Smooth muscle cell (in vitro differentiated cells): ENCODE measurements at regions not wholly inside any gene's neighbourhood (a gene's known extent, or its start where the extent isn't known, plus 50 kb on each side); places are given as distances from the start of the nearest gene placed in this dataset.

ENCODE experiments used
- DNase-seq: peaks from one replicate; lab custom pipeline; 2025; ENCODE audit not compliant: unreplicated experiment; lab: John Stamatoyannopoulos, UW
- H2AFZ ChIP-seq: fragments of 200-600 bp; sonication (generic); 2 replicates; pipeline ENCODE4 v1.6.0; 2016; ENCODE audit warnings: antibody characterized with exemption, low read depth, mild to moderate bottlenecking
- H3F3A ChIP-seq: fragments of 200-600 bp; sonication (generic); 2 replicates; pipeline ENCODE4 v1.6.0; 2017; ENCODE audit warnings: antibody characterized with exemption, low read depth
- H3K27ac ChIP-seq: fragments of 200-600 bp; sonication (generic); 2 replicates; pipeline ENCODE4 v1.5.1; 2016; ENCODE audit warnings: low read depth, mild to moderate bottlenecking
- H3K27me3 ChIP-seq: fragments of 200-600 bp; sonication (generic); 2 replicates; pipeline ENCODE4 v1.6.1; 2016; ENCODE audit warnings: low read depth, mild to moderate bottlenecking
- H3K36me3 ChIP-seq: fragments of 200-600 bp; sonication (generic); 2 replicates; pipeline ENCODE4 v1.5.1; 2016; ENCODE audit warnings: low read depth
- H3K4me1 ChIP-seq: fragments of 200-600 bp; sonication (generic); 2 replicates; pipeline ENCODE4 v1.5.1; 2016; ENCODE audit warnings: low read depth
- H3K4me2 ChIP-seq: fragments of 200-600 bp; sonication (generic); 2 replicates; pipeline ENCODE4 v1.6.0; 2016; ENCODE audit warnings: mild to moderate bottlenecking
- H3K4me3 ChIP-seq: fragments of 200-600 bp; sonication (generic); 2 replicates; pipeline ENCODE4 v1.5.1; 2016; ENCODE audit warnings: mild to moderate bottlenecking
- H3K79me2 ChIP-seq: fragments of 200-600 bp; sonication (generic); 2 replicates; pipeline ENCODE4 v1.6.0; 2016; ENCODE audit warnings: low read depth, mild to moderate bottlenecking
- H3K9ac ChIP-seq: fragments of 200-600 bp; sonication (generic); 2 replicates; pipeline ENCODE4 v1.6.0; 2016; ENCODE audit warnings: low read depth
- H3K9me3 ChIP-seq: fragments of 200-600 bp; sonication (generic); replicated peaks from 2 replicates; pipeline ENCODE4 v1.5.1; 2016; ENCODE audit warnings: low read depth
- H4K20me1 ChIP-seq: fragments of 200-600 bp; sonication (generic); 2 replicates; pipeline ENCODE4 v1.6.0; 2016; ENCODE audit warnings: low read depth
- WGBS: methylation state at CpG from one replicate; pipeline ENCODE4 v1.1.7; 2016; ENCODE audit warnings: low lambda C conversion rate; 5-methylcytosine and 5-hydroxymethylcytosine counted together
- TF ChIP-seq, protein P1 (sequence below): fragments of 200-600 bp; sonication (generic); IDR thresholded peaks from 2 replicates; pipeline ENCODE4 v1.5.1; 2017; ENCODE audit warnings: borderline replicate concordance, mild to moderate bottlenecking, antibody characterized with exemption; ENCODE audit not compliant: insufficient read depth, poor library complexity, severe bottlenecking

DNA sequence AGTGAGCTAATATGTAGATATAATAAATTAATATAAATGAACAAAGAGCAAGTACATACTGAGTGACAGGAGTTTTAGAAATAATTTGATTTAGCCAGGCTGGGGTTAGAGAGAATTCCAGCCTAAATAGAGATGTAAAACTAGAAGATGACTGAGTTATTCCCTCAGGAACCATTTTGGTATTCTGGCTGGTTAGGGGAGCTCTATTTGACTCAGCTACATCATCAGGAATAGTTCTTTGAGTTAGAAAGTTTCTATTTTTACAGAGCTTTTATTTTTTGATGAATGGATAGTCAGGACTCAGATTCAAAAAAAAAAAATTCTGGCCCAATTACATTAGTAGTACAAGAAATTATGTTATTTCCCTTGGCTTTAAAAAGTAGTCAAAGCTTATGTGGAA is 180.4 kb upstream of the MID1 start:
- no peak overlapping the region for H3K27ac ChIP-seq
- no peak overlapping the region for H2AFZ ChIP-seq
- no peak overlapping the region for H3K4me2 ChIP-seq
- H4K20me1 ChIP-seq: no peaks in the 10 kb centered on the region
- TF ChIP-seq, protein P1, sequence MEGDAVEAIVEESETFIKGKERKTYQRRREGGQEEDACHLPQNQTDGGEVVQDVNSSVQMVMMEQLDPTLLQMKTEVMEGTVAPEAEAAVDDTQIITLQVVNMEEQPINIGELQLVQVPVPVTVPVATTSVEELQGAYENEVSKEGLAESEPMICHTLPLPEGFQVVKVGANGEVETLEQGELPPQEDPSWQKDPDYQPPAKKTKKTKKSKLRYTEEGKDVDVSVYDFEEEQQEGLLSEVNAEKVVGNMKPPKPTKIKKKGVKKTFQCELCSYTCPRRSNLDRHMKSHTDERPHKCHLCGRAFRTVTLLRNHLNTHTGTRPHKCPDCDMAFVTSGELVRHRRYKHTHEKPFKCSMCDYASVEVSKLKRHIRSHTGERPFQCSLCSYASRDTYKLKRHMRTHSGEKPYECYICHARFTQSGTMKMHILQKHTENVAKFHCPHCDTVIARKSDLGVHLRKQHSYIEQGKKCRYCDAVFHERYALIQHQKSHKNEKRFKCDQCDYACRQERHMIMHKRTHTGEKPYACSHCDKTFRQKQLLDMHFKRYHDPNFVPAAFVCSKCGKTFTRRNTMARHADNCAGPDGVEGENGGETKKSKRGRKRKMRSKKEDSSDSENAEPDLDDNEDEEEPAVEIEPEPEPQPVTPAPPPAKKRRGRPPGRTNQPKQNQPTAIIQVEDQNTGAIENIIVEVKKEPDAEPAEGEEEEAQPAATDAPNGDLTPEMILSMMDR: no peak
- H3K9ac ChIP-seq: no peak overlapping the region
- H3K4me3 ChIP-seq: no peak overlapping the region
- no peaks in the 10 kb centered on the region for H3K79me2 ChIP-seq
- H3K9me3 ChIP-seq: no peaks in the 10 kb centered on the region
- no peak for DNase-seq
- no peaks in the 10 kb centered on the region for H3K4me1 ChIP-seq
- no peaks in the 10 kb centered on the region for H3K27me3 ChIP-seq
- H3F3A ChIP-seq: no peaks in the 10 kb centered on the region
- H3K36me3 ChIP-seq: no peaks in the 10 kb centered on the region

DNA sequence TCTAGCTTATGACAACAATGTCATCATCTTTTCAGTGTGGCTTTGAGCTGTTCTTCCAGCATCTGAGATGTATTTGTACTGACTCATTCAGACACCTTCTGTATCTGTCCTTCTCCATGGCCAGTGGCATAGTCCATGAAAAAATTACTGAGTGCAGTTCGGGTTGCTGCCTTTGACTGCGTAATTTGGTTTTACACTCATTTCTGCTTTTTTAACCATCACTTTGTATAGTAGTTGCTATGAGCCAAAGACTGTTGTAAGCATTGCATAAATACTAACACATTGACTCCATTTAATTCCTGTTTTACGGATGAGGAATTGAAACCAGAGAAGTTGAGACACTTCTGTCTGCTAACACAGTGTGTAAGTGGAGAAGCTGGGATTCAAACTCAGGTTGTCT is 190.7 kb upstream of the MID1 start:
- Histone ChIP-seq H3K4me2 (no peak overlapping the region), H3K9me3 (no peaks in the 10 kb centered on the region), H4K20me1 (no peaks in the 10 kb centered on the region), H3K27me3 (no peaks in the 10 kb centered on the region), H3K36me3 (no peaks in the 10 kb centered on the region), H3F3A (no peaks in the 10 kb centered on the region), H3K4me1 (no peaks in the 10 kb centered on the region), H3K4me3 (no peak overlapping the region), H3K9ac (no peak overlapping the region), H3K79me2 (no peaks in the 10 kb centered on the region), H3K27ac (no peak overlapping the region), H2AFZ (no peak overlapping the region)
- TF ChIP-seq, protein P1: no peak
- 82% methylated on average over 3 of the region's 3 CpGs for WGBS
- no peak for DNase-seq

DNA sequence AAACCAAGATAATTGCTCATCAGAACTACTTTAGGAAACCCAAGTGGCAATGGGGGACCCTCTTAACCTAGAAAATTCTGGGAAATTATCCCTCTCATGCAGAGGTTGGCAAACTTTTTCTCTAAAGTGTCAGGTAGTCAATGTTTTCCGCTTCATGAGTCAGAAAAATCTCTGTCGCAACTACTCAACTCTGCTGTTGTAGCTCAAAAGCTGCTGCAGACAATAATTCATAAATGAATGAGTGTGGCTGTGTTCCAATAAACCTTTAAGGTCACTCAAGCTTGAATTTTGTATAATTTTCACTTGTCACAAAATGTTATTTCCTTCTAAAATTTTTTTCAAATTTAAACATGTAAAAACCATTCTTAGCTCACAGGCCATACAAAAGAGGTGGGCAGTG is 193.4 kb upstream of the MID1 start:
- Histone ChIP-seq H3K4me2 (no peak overlapping the region), H3K27me3 (no peaks in the 10 kb centered on the region), H3F3A (no peaks in the 10 kb centered on the region), H3K36me3 (no peaks in the 10 kb centered on the region), H3K79me2 (no peaks in the 10 kb centered on the region), H3K4me3 (no peak overlapping the region), H2AFZ (no peak overlapping the region), H4K20me1 (no peaks in the 10 kb centered on the region), H3K9me3 (no peaks in the 10 kb centered on the region), H3K9ac (no peak overlapping the region), H3K4me1 (no peaks in the 10 kb centered on the region), H3K27ac (no peak overlapping the region)
- 87% methylated on average over 2 of the region's 2 CpGs for WGBS
- no peak for DNase-seq
- TF ChIP-seq, protein P1: no peak

DNA sequence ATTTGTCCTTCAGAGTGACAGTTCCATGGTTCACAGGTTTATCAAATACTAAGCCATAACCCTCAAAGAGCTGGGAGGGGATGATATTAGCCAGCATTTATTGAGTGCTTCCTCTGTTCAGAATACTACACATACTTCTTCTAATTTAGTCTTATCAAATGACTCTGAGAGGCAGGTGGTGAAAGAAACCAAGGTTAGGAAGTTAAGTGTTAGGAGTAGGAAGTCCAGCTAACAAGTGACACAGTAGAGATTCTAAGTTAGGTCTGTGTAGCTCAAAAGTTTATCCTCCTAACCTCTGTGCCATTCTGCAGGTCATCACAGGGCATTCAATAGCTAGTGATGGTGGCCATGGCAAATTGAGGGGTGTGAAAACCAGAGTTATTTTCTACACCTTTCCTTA is 198.3 kb upstream of the MID1 start:
- no peak for DNase-seq
- no peak overlapping the region for H3K9ac ChIP-seq
- H3K79me2 ChIP-seq: no peaks in the 10 kb centered on the region
- H3K9me3 ChIP-seq: no peaks in the 10 kb centered on the region
- no peaks in the 10 kb centered on the region for H3K27me3 ChIP-seq
- no peaks in the 10 kb centered on the region for H3K36me3 ChIP-seq
- H3K4me1 ChIP-seq: no peaks in the 10 kb centered on the region
- H4K20me1 ChIP-seq: no peaks in the 10 kb centered on the region
- H3K27ac ChIP-seq: no peak overlapping the region
- TF ChIP-seq, protein P1: no peak
- H3K4me2 ChIP-seq: no peak overlapping the region
- H3F3A ChIP-seq: no peaks in the 10 kb centered on the region
- no peak overlapping the region for H2AFZ ChIP-seq
- H3K4me3 ChIP-seq: no peak overlapping the region
